ENCODE measurements at regions not wholly inside any gene's neighbourhood (a gene's known extent, or its start where the extent isn't known, plus 50 kb on each side); places are given as distances from the start of the nearest gene placed in this dataset.

- no peaks in the 10 kb centered on the region for H3K27me3 ChIP-seq (ENCODE audit: control insufficient read depth, insufficient read depth, low read length)
- no peak overlapping the region for H3K4me3 ChIP-seq (ENCODE audit: low read length)
- 94% methylated on average over 1 of the region's 1 CpG for WGBS (ENCODE audit: insufficient coverage)
- no peaks in the 10 kb centered on the region for H3K36me3 ChIP-seq (ENCODE audit: control insufficient read depth, insufficient read depth, low read length)
- Mint-ChIP-seq H3K4me1 (no peaks in the 10 kb centered on the region), H3K27ac (no peak overlapping the region), H3K36me3 (no peaks in the 10 kb centered on the region), H3K27me3 (ENCODE audit: low read depth in 2 of 2) (no peaks in the 10 kb centered on the region), H3K9me3 (peaks cover 7 to 14% of the 10 kb centered on the region in 2 donors), H3K4me3 (no peak overlapping the region)
- no peak for TF ChIP-seq CTCF (IDR thresholded peaks at IDR 0.05)
- DNase-seq, result no peak
- H3K27ac ChIP-seq (ENCODE audit: low read length), result no peak overlapping the region
- intact Hi-C loops (cut with micrococcal nuclease), result no loop called here
- no peak for ATAC-seq
- H3K9me3 ChIP-seq (ENCODE audit: control insufficient read depth, insufficient read depth, low read length), result no peaks in the 10 kb centered on the region
- H3K4me1 ChIP-seq (ENCODE audit: control insufficient read depth, insufficient read depth, low read length), result no peaks in the 10 kb centered on the region
These were observed 829.1 kb downstream of the PCDH7 start for GRCh38 chr4:31549256-31549655.

- ATAC-seq, result no peak
- no peaks in the 10 kb centered on the region for H3K27me3 Mint-ChIP-seq (ENCODE audit: low read depth in 2 of 2)
- no peak for TF ChIP-seq CTCF (IDR thresholded peaks at IDR 0.05)
- no peaks in the 10 kb centered on the region for H3K4me1 ChIP-seq (ENCODE audit: control insufficient read depth, insufficient read depth, low read length)
- no peak overlapping the region for H3K27ac ChIP-seq (ENCODE audit: low read length)
- H3K36me3 Mint-ChIP-seq, result no peaks in the 10 kb centered on the region
- no peaks in the 10 kb centered on the region for H3K27me3 ChIP-seq (ENCODE audit: control insufficient read depth, insufficient read depth, low read length)
- intact Hi-C loops (cut with micrococcal nuclease), result no loop called here
- peaks cover 3% of the 10 kb centered on the region for H3K9me3 ChIP-seq (ENCODE audit: control insufficient read depth, insufficient read depth, low read length)
- peaks cover 18 to 20% of the 10 kb centered on the region in 2 donors for H3K9me3 Mint-ChIP-seq
- no peak overlapping the region for H3K27ac Mint-ChIP-seq
- H3K4me3 Mint-ChIP-seq, result no peak overlapping the region
- H3K4me3 ChIP-seq (ENCODE audit: low read length), result no peak overlapping the region
- DNase-seq, result no peak
- no peaks in the 10 kb centered on the region for H3K4me1 Mint-ChIP-seq
- no CpG with 5 or more reads among the region's 2 CpGs for WGBS (ENCODE audit: insufficient coverage)
- no peaks in the 10 kb centered on the region for H3K36me3 ChIP-seq (ENCODE audit: control insufficient read depth, insufficient read depth, low read length)
These were observed 837.3 kb downstream of the PCDH7 start for GRCh38 chr4:31557437-31557836.

- no peak overlapping the region for H3K4me3 ChIP-seq (ENCODE audit: low read length)
- H3K36me3 ChIP-seq (ENCODE audit: control insufficient read depth, insufficient read depth, low read length), result no peaks in the 10 kb centered on the region
- ATAC-seq (no peak), DNase-seq (no peak)
- no peaks in the 10 kb centered on the region for H3K9me3 ChIP-seq (ENCODE audit: control insufficient read depth, insufficient read depth, low read length)
- Mint-ChIP-seq H3K27ac (no peak overlapping the region), H3K36me3 (no peaks in the 10 kb centered on the region), H3K27me3 (ENCODE audit: low read depth in 2 of 2) (no peaks in the 10 kb centered on the region), H3K4me1 (no peaks in the 10 kb centered on the region), H3K9me3 (peaks cover 2 to 5% of the 10 kb centered on the region in 2 donors), H3K4me3 (no peak overlapping the region)
- no peaks in the 10 kb centered on the region for H3K27me3 ChIP-seq (ENCODE audit: control insufficient read depth, insufficient read depth, low read length)
- no peak for TF ChIP-seq CTCF (IDR thresholded peaks at IDR 0.05)
- no peaks in the 10 kb centered on the region for H3K4me1 ChIP-seq (ENCODE audit: control insufficient read depth, insufficient read depth, low read length)
- intact Hi-C loops (cut with micrococcal nuclease), result no loop called here
- 66% methylated on average over 4 of the region's 5 CpGs for WGBS (ENCODE audit: insufficient coverage)
- no peak overlapping the region for H3K27ac ChIP-seq (ENCODE audit: low read length)
These were observed 853.4 kb downstream of the PCDH7 start for GRCh38 chr4:31573554-31573953.

GRCh38 chr4:31575504-31575903, 855.3 kb downstream of the PCDH7 start:
- H3K36me3 Mint-ChIP-seq, result no peaks in the 10 kb centered on the region
- Histone ChIP-seq H3K27ac (ENCODE audit: low read length) (no peak overlapping the region), H3K9me3 (ENCODE audit: control insufficient read depth, insufficient read depth, low read length) (no peaks in the 10 kb centered on the region), H3K4me3 (ENCODE audit: low read length) (no peak overlapping the region), H3K36me3 (ENCODE audit: control insufficient read depth, insufficient read depth, low read length) (no peaks in the 10 kb centered on the region), H3K4me1 (ENCODE audit: control insufficient read depth, insufficient read depth, low read length) (no peaks in the 10 kb centered on the region), H3K27me3 (ENCODE audit: control insufficient read depth, insufficient read depth, low read length) (no peaks in the 10 kb centered on the region)
- H3K9me3 Mint-ChIP-seq, result peaks cover 5 to 8% of the 10 kb centered on the region in 2 donors
- H3K4me1 Mint-ChIP-seq, result no peaks in the 10 kb centered on the region
- H3K27ac Mint-ChIP-seq, result no peak overlapping the region
- 88% methylated on average over 1 of the region's 2 CpGs for WGBS (ENCODE audit: insufficient coverage)
- H3K4me3 Mint-ChIP-seq, result no peak overlapping the region
- ATAC-seq (no peak), DNase-seq (no peak)
- no peak for TF ChIP-seq CTCF (IDR thresholded peaks at IDR 0.05)
- intact Hi-C loops (cut with micrococcal nuclease), result no loop called here
- no peaks in the 10 kb centered on the region for H3K27me3 Mint-ChIP-seq (ENCODE audit: low read depth in 2 of 2)

Measured in natural killer cell (primary cell).